HepG2 (cell line): ENCODE measurements at regions not wholly inside any gene's neighbourhood (a gene's known extent, or its start where the extent isn't known, plus 50 kb on each side); places are given as distances from the start of the nearest gene placed in this dataset.

ENCODE experiments used
- AGO2 ChIP-seq: fragments of 200-400 bp; formaldehyde crosslinking; optimal IDR thresholded peaks from 2 replicates; pipeline ENCODE3; 2017; ENCODE audit warnings: mild to moderate bottlenecking, low read depth, low read length, moderate library complexity
- CCAR2 ChIP-seq: fragments of 200-400 bp; formaldehyde crosslinking; optimal IDR thresholded peaks from 2 replicates; pipeline ENCODE3; 2018; ENCODE audit warnings: low read depth, mild to moderate bottlenecking, low read length, moderate library complexity
- DRAP1 ChIP-seq: IDR thresholded peaks from 2 replicates; pipeline ENCODE4 v1.6.1; 2016; ENCODE audit warnings: missing genetic modification reagents, missing compliant biosample characterization
- FOXO1 ChIP-seq: sonication (generic); formaldehyde crosslinking; IDR thresholded peaks from 2 replicates; pipeline ENCODE4 v1.4.0; 2020; ENCODE audit warnings: missing genetic modification reagents
- HIVEP1 ChIP-seq: sonication (generic); formaldehyde crosslinking; IDR thresholded peaks from 2 replicates; pipeline ENCODE4 v1.4.0; 2020; ENCODE audit warnings: mild to moderate bottlenecking, missing genetic modification reagents
- HNF4A ChIP-seq: sonication (generic); formaldehyde crosslinking; IDR thresholded peaks from 2 replicates; pipeline ENCODE4 v1.4.0; 2020; ENCODE audit warnings: missing genetic modification reagents
- KLF16 ChIP-seq, 2 experiments: sonication (generic) in 1 of 2; formaldehyde crosslinking in 1 of 2; IDR thresholded peaks; 2 replicates each; pipeline versions ENCODE4 v1.6.1 to v1.8.0; 2016 to 2023; ENCODE audit warnings: missing genetic modification reagents in 2 of 2, missing compliant biosample characterization in 1 of 2
- MEIS1 ChIP-seq: sonication (generic); formaldehyde crosslinking; IDR thresholded peaks from 2 replicates; pipeline ENCODE4 v1.9.0; 2021; ENCODE audit warnings: mild to moderate bottlenecking, missing genetic modification reagents, moderate library complexity, borderline replicate concordance
- NCOR1 ChIP-seq: fragments of 200-600 bp; sonication (generic); IDR thresholded peaks from 2 replicates; pipeline ENCODE4 v1.7.0; 2017; ENCODE audit warnings: antibody characterized with exemption, low read length, borderline replicate concordance
- PAX8 ChIP-seq: sonication (generic); formaldehyde crosslinking; IDR thresholded peaks from 2 replicates; pipeline ENCODE4 v1.8.0; 2022; ENCODE audit warnings: mild to moderate bottlenecking, missing genetic modification reagents, borderline replicate concordance
- RFXAP ChIP-seq: sonication (generic); formaldehyde crosslinking; IDR thresholded peaks from 2 replicates; pipeline ENCODE4 v1.4.0; 2020; ENCODE audit warnings: missing genetic modification reagents, borderline replicate concordance
- SMAD3 ChIP-seq: sonication (generic); formaldehyde crosslinking; IDR thresholded peaks from 2 replicates; pipeline ENCODE4 v1.4.0; 2020; ENCODE audit warnings: missing genetic modification reagents
- ZBTB46 ChIP-seq: sonication (generic); formaldehyde crosslinking; IDR thresholded peaks from 2 replicates; pipeline ENCODE4 v1.4.0; 2020; ENCODE audit warnings: mild to moderate bottlenecking, missing genetic modification reagents, borderline replicate concordance
- ZC3H4 ChIP-seq: sonication (generic); formaldehyde crosslinking; IDR thresholded peaks from 2 replicates; pipeline ENCODE4 v1.4.0; 2020; ENCODE audit warnings: missing genetic modification reagents, borderline replicate concordance
- ZNF232 ChIP-seq: sonication (generic); formaldehyde crosslinking; IDR thresholded peaks from 2 replicates; pipeline ENCODE4 v1.4.0; 2020; ENCODE audit warnings: missing genetic modification reagents, borderline replicate concordance
- ZNF24 ChIP-seq: fragments of 450-650 bp; IDR thresholded peaks from 2 replicates; pipeline ENCODE4 v1.6.1; 2017; ENCODE audit warnings: antibody characterized with exemption, mild to moderate bottlenecking
- ZNF264 ChIP-seq: sonication (generic); formaldehyde crosslinking; IDR thresholded peaks from 2 replicates; pipeline ENCODE4 v1.4.0; 2020; ENCODE audit warnings: missing genetic modification reagents
- ZNF362 ChIP-seq: sonication (generic); formaldehyde crosslinking; IDR thresholded peaks from 2 replicates; pipeline ENCODE4 v1.4.0; 2020; ENCODE audit warnings: missing genetic modification reagents, mild to moderate bottlenecking, borderline replicate concordance
- ZNF646 ChIP-seq: sonication (generic); formaldehyde crosslinking; IDR thresholded peaks from 2 replicates; pipeline ENCODE4 v1.9.0; 2021; ENCODE audit warnings: mild to moderate bottlenecking, missing genetic modification reagents
- ZNF720 ChIP-seq: sonication (generic); formaldehyde crosslinking; IDR thresholded peaks from 2 replicates; pipeline ENCODE4 v1.4.0; 2020; ENCODE audit warnings: missing genetic modification reagents

GRCh38 chr7:341841-342638, 52.1 kb downstream of the FOXL3 start (continued):
- TF ChIP-seq ZNF646 (CRISPR knock-in tag) (no peak), HIVEP1 (CRISPR knock-in tag) (peak; percentile 51; the same call in 1 of the 2 replicates), HNF4A (CRISPR knock-in tag) (peak; percentile 52; the same call in 1 of the 2 replicates), ZNF362 (CRISPR knock-in tag) (no peak), SMAD3 (CRISPR knock-in tag) (peak; percentile 59; the same call in 1 of the 2 replicates), RFXAP (CRISPR knock-in tag) (peak; percentile 49; the same call in 1 of the 2 replicates), ZBTB46 (CRISPR knock-in tag) (no peak), MEIS1 (CRISPR knock-in tag) (peak; percentile 48; the same call in 1 of the 2 replicates), NCOR1 (no peak; the same call in 1 of the 2 replicates), AGO2 (no peak), FOXO1 (CRISPR knock-in tag) (peak; percentile 97), ZNF720 (CRISPR knock-in tag) (no peak), CCAR2 (no peak), ZNF264 (CRISPR knock-in tag) (peak; percentile 58; the same call in 1 of the 2 replicates), ZNF24 (no peak), KLF16 (CRISPR knock-in tag; IDR thresholded peaks at IDR 0.05) (no peak; a peak in 1 of 4 replicates), DRAP1 (CRISPR knock-in tag) (peak; percentile 29; the same call in 1 of the 2 replicates), PAX8 (CRISPR knock-in tag) (no peak), ZNF232 (CRISPR knock-in tag) (peak; percentile 68; the same call in 1 of the 2 replicates), ZC3H4 (no peak)
